Retina (tissue), 1 donor: ENCODE measurements at regions not wholly inside any gene's neighbourhood (a gene's known extent, or its start where the extent isn't known, plus 50 kb on each side); places are given as distances from the start of the nearest gene placed in this dataset.

ENCODE experiments used
- DNase-seq: peaks from one replicate; pipeline ENCODE4 v3.0.0-alpha.2; 2016

- DNase-seq = no peak
These were observed 62.5 kb upstream of the NRP1 start for GRCh38 chr10:33396938-33397337.

GRCh38 chr10:33396279-33396678, 61.8 kb upstream of the NRP1 start:
- no peak for DNase-seq

- DNase-seq = no peak
These were observed 60.7 kb upstream of the NRP1 start for GRCh38 chr10:33395201-33395600.

GRCh38 chr10:33392706-33393105, 58.2 kb upstream of the NRP1 start:
- no peak for DNase-seq

- DNase-seq = no peak
These were observed 57.4 kb upstream of the NRP1 start for GRCh38 chr10:33391611-33392465.

GRCh38 chr10:33390046-33390445, 55.6 kb upstream of the NRP1 start:
- DNase-seq = no peak

GRCh38 chr10:33388785-33389184, 54.3 kb upstream of the NRP1 start:
- DNase-seq = no peak

GRCh38 chr10:33388382-33388781, 53.9 kb upstream of the NRP1 start:
- DNase-seq = no peak

- DNase-seq = no peak
These were observed 53.3 kb upstream of the NRP1 start for GRCh38 chr10:33387720-33388119.

GRCh38 chr10:33386926-33387325, 52.5 kb upstream of the NRP1 start:
- no peak for DNase-seq

- no peak for DNase-seq
These were observed 51.2 kb upstream of the NRP1 start for GRCh38 chr10:33385686-33386085.

GRCh38 chr10:33385015-33385414, 50.5 kb upstream of the NRP1 start:
- no peak for DNase-seq
